ENCODE measurements at regions not wholly inside any gene's neighbourhood (a gene's known extent, or its start where the extent isn't known, plus 50 kb on each side); places are given as distances from the start of the nearest gene placed in this dataset.
"Not testable (repeated sequence)": the region's sequence is repeated elsewhere in the genome, so short reads cannot be mapped to it uniquely, and the experiment has no call there.

GRCh38 chr22:34622602-34623001 is 443.4 kb upstream of the ISX start:
- DNase-seq, result no peak
- Histone ChIP-seq H3K27me3 (ENCODE audit: control insufficient read depth, insufficient read depth, low read length) (no peaks in the 10 kb centered on the region), H3K36me3 (replicated peaks; ENCODE audit: control insufficient read depth, insufficient read depth, low read length) (no peaks in the 10 kb centered on the region), H3K4me3 (ENCODE audit: insufficient read depth, low read depth, low read length) (no peak overlapping the region)

GRCh38 chr22:34623580-34623979 is 442.4 kb upstream of the ISX start:
- Histone ChIP-seq H3K36me3 (replicated peaks; ENCODE audit: control insufficient read depth, insufficient read depth, low read length) (no peaks in the 10 kb centered on the region), H3K4me3 (ENCODE audit: insufficient read depth, low read depth, low read length) (no peak overlapping the region), H3K27me3 (ENCODE audit: control insufficient read depth, insufficient read depth, low read length) (no peaks in the 10 kb centered on the region)
- no peak for DNase-seq

DNA sequence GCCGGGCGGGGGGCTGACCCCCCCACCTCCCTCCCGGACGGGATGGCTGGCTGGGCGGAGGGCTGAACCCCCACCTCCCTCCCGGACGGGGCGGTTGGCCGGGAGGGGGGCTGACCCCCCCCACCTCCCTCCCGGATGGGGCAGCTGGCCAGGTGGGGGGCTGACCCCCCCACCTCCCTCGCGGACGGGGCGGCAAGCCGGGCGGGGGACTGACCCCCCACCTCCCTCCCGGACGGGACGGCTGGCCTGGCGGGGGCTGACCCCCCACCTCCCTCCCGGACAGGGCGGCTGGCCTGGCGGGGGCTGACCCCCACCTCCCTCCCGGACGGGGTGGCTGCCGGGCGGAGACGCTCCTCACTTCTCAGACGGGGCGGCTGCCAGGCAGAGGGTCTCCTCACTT is 440.1 kb upstream of the ISX start:
- not testable (repeated sequence) for H3K27me3 ChIP-seq (ENCODE audit: control insufficient read depth, insufficient read depth, low read length); DNase-seq; H3K4me3 ChIP-seq (ENCODE audit: insufficient read depth, low read depth, low read length)

DNA sequence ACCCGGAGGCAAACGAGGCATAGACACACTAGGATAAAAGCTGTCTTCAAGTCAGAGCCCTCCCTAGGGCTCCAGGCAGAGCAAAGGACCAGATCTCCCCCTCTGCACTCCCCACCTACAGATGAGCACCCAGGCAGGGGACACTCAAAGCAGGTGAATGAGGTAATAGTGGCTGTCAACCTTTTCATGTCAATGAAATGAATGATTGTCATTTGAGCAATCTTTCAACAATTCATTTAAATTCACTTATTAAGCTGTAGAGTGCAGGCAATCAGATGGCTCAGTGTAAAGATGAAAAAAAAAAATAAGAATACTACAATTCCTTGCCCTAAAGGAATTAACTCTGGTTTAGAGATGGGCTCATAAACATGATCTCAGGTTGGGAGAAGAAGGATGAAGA is 427.8 kb upstream of the ISX start:
- H3K4me3 ChIP-seq (ENCODE audit: insufficient read depth, low read depth, low read length), result no peak overlapping the region
- DNase-seq, result no peak
- H3K36me3 ChIP-seq (replicated peaks; ENCODE audit: control insufficient read depth, insufficient read depth, low read length), result no peaks in the 10 kb centered on the region
- H3K27me3 ChIP-seq (ENCODE audit: control insufficient read depth, insufficient read depth, low read length), result no peaks in the 10 kb centered on the region

More for the DNA sequence above, 440.1 kb upstream of the ISX start:
- H3K36me3 ChIP-seq (replicated peaks; ENCODE audit: control insufficient read depth, insufficient read depth, low read length), result not testable (repeated sequence)

GRCh38 chr22:34639911-34640310 is 426.0 kb upstream of the ISX start:
- H3K27me3 ChIP-seq (ENCODE audit: control insufficient read depth, insufficient read depth, low read length), result no peaks in the 10 kb centered on the region
- H3K4me3 ChIP-seq (ENCODE audit: insufficient read depth, low read depth, low read length), result no peak overlapping the region
- H3K36me3 ChIP-seq (replicated peaks; ENCODE audit: control insufficient read depth, insufficient read depth, low read length), result no peaks in the 10 kb centered on the region
- no peak for DNase-seq

DNA sequence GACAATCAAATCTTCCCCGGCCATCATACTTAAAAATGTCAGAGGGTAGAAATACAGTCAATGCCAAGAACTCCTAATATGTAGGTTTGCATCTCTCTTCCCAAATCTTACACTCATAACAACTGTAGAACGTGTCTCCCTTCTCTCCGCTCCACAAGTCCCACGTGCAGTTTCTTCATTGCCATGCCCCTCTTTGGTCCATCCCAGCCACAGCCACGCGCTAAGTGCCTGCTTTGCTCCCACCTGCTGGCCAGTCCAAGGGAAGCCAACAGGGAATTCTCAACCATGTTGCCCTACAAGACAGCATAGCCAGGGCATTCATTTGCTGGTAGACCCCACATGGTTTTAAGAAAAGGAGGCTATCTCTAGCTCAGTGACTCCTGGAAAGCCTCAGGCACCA is 420.6 kb upstream of the ISX start:
- no peaks in the 10 kb centered on the region for H3K36me3 ChIP-seq (replicated peaks; ENCODE audit: control insufficient read depth, insufficient read depth, low read length)
- peak; percentile 22 for DNase-seq
- no peak overlapping the region for H3K4me3 ChIP-seq (ENCODE audit: insufficient read depth, low read depth, low read length)
- H3K27me3 ChIP-seq (ENCODE audit: control insufficient read depth, insufficient read depth, low read length), result no peaks in the 10 kb centered on the region

- Histone ChIP-seq H3K4me3 (ENCODE audit: insufficient read depth, low read depth, low read length) (no peak overlapping the region), H3K27me3 (ENCODE audit: control insufficient read depth, insufficient read depth, low read length) (no peaks in the 10 kb centered on the region), H3K36me3 (replicated peaks; ENCODE audit: control insufficient read depth, insufficient read depth, low read length) (no peaks in the 10 kb centered on the region)
- DNase-seq, result no peak
Measured at GRCh38 chr22:34669001-34669400, 397.0 kb upstream of the ISX start.

DNA sequence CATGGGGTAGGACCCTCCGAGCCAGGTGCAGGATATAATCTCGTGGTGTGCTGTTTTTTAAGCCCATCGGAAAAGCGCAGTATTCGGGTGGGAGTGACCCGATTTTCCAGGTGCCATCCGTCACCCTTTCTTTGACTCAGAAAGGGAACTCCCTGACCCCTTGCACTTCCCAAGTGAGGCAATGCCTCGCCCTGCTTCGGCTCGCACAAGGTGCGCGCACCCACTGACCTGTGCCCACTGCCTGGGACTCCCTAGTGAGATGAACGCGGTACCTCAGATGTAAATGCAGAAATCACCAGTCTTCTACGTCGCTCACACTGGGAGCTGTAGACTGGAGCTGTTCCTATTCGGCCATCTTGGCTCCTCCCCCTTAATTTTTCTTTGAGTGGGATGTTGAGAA is 382.9 kb upstream of the ISX start:
- DNase-seq; H3K36me3 ChIP-seq (replicated peaks; ENCODE audit: control insufficient read depth, insufficient read depth, low read length); H3K27me3 ChIP-seq (ENCODE audit: control insufficient read depth, insufficient read depth, low read length): not testable (repeated sequence)
- H3K4me3 ChIP-seq (ENCODE audit: insufficient read depth, low read depth, low read length), result peak overlapping the region; percentile 19; the same call in 1 of the 2 replicates

- DNase-seq; H3K4me3 ChIP-seq (ENCODE audit: insufficient read depth, low read depth, low read length); H3K36me3 ChIP-seq (replicated peaks; ENCODE audit: control insufficient read depth, insufficient read depth, low read length); H3K27me3 ChIP-seq (ENCODE audit: control insufficient read depth, insufficient read depth, low read length): not testable (repeated sequence)
Measured at GRCh38 chr22:34684278-34684677, 381.7 kb upstream of the ISX start.

GRCh38 chr22:34687116-34687515 is 378.8 kb upstream of the ISX start:
- H3K27me3 ChIP-seq (ENCODE audit: control insufficient read depth, insufficient read depth, low read length), result no peaks in the 10 kb centered on the region
- H3K4me3 ChIP-seq (ENCODE audit: insufficient read depth, low read depth, low read length), result no peak overlapping the region
- DNase-seq, result no peak
- H3K36me3 ChIP-seq (replicated peaks; ENCODE audit: control insufficient read depth, insufficient read depth, low read length), result no peaks in the 10 kb centered on the region

DNA sequence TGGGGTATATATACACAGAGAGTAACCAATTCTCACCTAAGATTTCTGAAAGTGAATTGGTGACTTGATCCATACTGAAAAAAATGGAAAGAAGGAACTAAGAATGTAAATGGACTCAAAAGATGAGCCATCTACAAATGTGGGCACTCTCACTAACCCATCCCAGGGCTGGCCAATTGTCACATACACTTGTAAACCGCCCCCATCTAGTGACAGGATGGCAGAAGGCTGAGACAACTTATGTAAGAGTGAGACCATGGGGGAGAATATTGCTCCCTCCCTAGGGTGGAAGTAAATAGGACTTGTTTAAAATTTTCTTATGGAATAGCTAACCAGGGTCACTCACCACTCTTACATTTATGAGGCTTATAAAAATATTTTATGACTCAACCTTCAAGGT is 377.1 kb upstream of the ISX start:
- peak; percentile 35 for DNase-seq
- Histone ChIP-seq H3K27me3 (ENCODE audit: control insufficient read depth, insufficient read depth, low read length) (no peaks in the 10 kb centered on the region), H3K4me3 (ENCODE audit: insufficient read depth, low read depth, low read length) (no peak overlapping the region), H3K36me3 (replicated peaks; ENCODE audit: control insufficient read depth, insufficient read depth, low read length) (no peaks in the 10 kb centered on the region)

DNA sequence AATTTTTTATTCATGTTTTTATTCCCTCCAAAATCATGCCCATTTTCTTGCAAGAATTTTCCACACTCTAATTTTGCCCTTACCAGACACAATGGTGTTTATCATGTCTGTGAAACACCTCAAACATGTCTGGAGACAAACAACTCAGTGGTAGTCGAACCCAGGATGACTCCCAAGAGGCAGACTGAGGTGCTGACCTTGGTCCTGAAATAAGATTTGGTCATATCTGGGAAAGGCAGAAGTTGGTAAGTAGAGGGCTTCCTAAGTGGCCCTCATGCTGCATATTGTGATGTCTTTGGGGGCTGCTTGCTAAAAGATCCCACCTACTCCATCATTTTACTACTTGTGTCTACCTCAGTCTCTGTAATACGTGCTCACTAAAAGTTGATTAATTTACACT is 369.4 kb upstream of the ISX start:
- no peak overlapping the region for H3K4me3 ChIP-seq (ENCODE audit: insufficient read depth, low read depth, low read length)
- H3K27me3 ChIP-seq (ENCODE audit: control insufficient read depth, insufficient read depth, low read length), result no peaks in the 10 kb centered on the region
- peak; percentile 24 for DNase-seq
- H3K36me3 ChIP-seq (replicated peaks; ENCODE audit: control insufficient read depth, insufficient read depth, low read length), result no peaks in the 10 kb centered on the region

DNA sequence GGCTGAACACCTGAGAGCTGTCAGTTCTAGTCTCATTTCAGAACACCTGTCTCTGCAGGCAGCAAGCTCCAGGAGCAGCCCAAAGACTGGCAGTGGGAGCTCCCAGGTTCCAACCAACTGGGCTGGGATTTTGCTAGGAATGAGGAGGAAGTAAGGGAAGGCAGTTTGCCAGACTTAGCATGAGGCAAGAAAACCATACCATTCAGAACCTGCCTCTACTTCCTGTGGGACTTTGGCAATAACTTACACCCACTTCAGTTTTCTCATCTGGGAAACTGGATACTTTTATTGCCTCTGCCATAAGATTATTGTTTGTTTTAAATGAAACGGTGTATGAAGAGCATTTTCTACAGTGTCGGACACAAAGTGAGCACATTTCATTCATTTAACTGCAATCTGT is 363.7 kb upstream of the ISX start:
- Histone ChIP-seq H3K36me3 (replicated peaks; ENCODE audit: control insufficient read depth, insufficient read depth, low read length) (no peaks in the 10 kb centered on the region), H3K27me3 (ENCODE audit: control insufficient read depth, insufficient read depth, low read length) (no peaks in the 10 kb centered on the region), H3K4me3 (ENCODE audit: insufficient read depth, low read depth, low read length) (no peak overlapping the region)
- no peak for DNase-seq

- H3K4me3 ChIP-seq (ENCODE audit: insufficient read depth, low read depth, low read length), result no peak overlapping the region
- H3K36me3 ChIP-seq (replicated peaks; ENCODE audit: control insufficient read depth, insufficient read depth, low read length), result no peaks in the 10 kb centered on the region
- H3K27me3 ChIP-seq (ENCODE audit: control insufficient read depth, insufficient read depth, low read length), result no peaks in the 10 kb centered on the region
- no peak for DNase-seq
Measured at GRCh38 chr22:34709641-34710040, 356.3 kb upstream of the ISX start.

GRCh38 chr22:34722901-34723300 is 343.1 kb upstream of the ISX start:
- H3K27me3 ChIP-seq (ENCODE audit: control insufficient read depth, insufficient read depth, low read length), result no peaks in the 10 kb centered on the region
- no peak overlapping the region for H3K4me3 ChIP-seq (ENCODE audit: insufficient read depth, low read depth, low read length)
- DNase-seq, result no peak
- no peaks in the 10 kb centered on the region for H3K36me3 ChIP-seq (replicated peaks; ENCODE audit: control insufficient read depth, insufficient read depth, low read length)

DNA sequence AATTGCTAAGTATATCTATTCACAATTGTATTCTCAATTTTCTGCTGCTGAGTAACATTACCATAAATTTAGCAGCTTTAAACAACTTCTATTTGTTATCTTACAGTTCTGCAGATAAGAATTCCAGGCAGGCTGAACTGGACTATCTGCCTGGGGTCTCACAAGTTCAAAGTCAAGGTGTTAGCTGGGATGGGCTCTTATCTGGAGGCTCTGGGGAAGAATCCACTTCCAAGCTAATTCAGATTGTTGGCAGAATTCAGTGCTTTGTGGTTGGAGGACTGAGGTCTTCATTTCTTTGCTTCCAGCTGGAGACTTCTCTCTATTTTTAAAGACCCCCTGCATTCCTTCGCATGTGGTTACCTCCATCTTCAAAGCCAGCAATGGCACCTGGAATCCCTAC is 329.9 kb upstream of the ISX start:
- no peak for DNase-seq
- H3K36me3 ChIP-seq (replicated peaks; ENCODE audit: control insufficient read depth, insufficient read depth, low read length), result no peaks in the 10 kb centered on the region

More for the DNA sequence above, 329.9 kb upstream of the ISX start:
- Histone ChIP-seq H3K27me3 (ENCODE audit: control insufficient read depth, insufficient read depth, low read length) (no peaks in the 10 kb centered on the region), H3K4me3 (ENCODE audit: insufficient read depth, low read depth, low read length) (no peak overlapping the region)

All from H7 (cell line).